SIG-M5 (cell line): ENCODE measurements at regions not wholly inside any gene's neighbourhood (a gene's known extent, or its start where the extent isn't known, plus 50 kb on each side); places are given as distances from the start of the nearest gene placed in this dataset.
"Not testable (repeated sequence)": the region's sequence is repeated elsewhere in the genome, so short reads cannot be mapped to it uniquely, and the experiment has no call there.

Source experiments
- DNase-seq: peaks from one replicate; lab custom pipeline; 2025; lab: John Stamatoyannopoulos, UW

DNA sequence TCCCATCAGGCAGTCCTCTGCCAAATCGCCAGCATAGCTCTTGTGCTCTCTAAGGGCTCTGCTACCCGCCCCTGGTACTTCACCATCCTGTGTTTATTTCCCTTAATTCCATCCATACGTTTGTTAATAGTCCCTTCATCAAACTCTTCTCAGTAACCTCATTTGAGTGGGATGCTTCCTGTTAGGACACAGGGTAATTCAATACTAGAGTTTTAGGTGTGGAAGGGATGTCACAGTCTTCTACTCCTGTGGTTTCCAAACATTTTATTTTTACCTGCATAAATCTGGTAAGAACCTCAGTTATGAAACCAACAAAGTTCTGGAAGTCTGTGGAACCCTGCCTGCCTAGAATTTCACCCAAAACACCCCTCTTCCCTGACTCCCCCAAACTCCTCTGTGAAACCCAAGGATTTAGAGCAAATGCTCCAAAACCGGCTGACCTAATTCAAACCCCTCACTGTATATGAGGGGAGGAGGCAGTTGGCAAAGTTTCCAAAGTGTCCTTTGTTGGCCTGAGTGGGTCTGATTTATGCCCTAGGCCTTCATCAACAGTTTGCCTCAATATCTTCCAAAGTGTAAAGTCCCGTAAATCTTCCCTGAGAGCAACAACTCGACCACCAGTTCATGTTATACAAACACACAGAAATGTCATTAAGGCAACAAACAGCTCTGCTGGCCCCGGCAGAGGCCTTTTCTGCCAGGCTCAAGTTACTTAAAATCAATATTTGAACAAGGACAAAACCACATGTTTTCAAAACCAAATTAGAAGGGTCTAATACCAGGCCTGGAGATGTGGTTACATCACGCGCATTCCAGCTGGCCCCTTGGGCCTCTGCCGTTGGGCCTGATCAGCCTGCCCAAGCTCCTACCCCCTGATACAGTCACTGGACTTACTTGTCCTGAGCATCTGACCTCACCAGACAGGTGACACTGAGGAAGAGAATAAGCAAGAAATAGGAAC, 82.4 kb upstream of the FGGY start:
- no peak for DNase-seq

DNA sequence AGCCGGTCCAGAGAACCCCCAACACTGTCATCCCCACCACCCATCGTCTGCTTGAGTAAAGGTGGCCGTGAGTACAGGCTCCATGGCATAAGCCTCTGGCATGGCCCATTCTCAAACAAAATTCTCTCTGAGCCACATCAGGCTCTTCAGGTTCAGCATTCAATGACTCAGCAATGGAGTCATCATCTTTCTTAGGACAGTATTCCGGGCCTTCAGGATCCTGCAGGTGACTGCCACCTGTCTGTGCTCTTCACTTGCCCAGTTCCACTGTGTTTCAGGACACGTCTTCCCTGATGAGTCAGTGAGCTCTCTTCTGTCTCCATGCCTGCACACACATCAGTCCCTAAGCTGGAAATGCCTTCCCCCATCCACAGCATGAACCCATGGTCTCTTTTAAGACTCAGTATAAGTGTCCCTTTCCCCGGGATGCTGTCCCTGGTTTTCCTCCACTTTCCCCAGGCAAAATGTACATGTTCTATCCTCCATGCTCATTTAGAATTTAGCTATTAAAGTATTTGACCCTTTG, 81.1 kb upstream of the FGGY start:
- no peak for DNase-seq

DNA sequence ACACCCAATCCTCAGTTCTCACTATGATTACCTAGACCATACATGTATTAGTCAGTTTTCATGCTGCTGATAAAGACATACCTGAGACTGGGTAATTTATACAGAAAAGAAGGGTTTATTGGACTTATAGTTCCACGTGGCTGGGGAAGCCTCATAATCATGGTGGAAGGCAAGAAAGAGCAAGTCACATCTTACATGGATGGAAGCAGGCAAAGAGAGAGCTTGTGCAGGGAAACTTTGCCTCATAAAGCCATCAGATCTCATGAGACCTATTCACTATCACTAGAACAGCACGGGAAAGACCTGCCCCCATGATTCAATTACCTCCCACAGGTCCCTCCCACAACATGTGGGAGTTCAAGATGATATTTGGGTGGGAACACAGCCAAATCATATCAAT, 79.5 kb upstream of the FGGY start:
- DNase-seq, result not testable (repeated sequence)

DNA sequence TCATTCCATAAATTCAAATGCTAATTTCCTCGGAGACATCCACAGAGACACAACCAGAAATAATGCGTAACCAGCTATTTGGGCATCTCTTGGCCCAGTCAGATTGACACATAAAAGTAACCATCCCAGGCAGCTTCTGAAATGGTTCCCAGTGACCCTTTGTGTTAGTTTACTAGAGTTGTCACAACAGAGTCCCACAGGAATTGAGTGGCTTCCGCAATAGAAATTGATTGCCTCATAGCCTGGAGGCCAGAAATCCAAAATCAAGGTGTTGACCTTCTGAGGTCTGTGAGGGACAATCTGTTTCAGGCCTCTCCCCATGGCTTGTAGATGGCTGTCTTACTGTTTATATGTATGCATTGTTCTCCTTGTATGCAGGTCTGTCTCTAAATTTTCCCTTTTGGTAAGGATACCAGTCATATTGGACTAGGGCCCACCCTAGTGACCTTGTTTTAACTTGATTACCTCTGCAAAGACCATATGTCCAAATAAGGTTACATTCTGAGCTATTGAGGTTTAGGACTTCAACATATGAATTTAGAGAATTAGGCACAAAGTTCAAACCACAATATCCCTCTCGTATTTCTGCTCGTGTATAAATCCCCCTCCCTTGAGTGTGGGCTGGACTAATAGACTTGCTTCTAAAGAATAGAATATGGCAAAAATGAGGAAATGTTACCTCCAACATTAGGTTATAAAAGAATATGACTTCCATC, 78.2 kb upstream of the FGGY start:
- no peak for DNase-seq

DNA sequence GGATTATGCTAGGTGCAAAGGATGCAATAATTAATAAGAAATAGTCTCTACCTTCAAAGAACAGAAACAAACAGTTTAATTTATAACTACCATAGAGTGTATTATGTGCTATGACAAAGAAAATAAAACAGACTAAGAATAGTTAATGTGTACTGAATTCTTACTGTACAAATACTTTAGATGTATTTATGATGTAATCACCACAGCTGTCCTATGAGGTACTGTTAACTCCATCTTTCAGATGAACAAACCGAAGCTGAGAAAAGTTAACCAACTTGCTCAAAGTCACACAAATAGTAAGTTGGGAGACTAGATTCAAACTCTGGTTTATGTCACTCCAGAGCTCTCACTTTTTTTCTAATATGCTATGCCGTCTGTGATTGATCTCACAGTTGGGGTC, 77.0 kb upstream of the FGGY start:
- DNase-seq, result no peak

DNA sequence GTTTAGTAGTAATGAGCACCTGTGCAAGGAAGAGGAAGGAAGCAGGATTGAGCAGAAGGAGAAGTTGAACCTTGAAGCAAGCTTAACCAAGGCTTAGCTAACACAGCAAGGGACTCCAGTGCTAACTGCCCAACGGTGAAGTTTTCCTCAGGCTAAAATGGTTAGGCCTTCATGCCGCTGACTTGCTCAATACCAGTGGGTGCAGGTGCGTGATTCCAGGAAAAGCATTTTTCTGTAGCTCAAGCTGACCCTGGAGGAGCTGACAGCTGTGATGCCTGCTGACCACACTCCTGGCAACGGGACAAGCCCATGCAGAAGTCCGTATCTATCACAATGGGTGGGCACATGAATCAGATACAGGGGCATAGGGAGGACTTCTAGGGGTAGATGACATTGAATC, 76.5 kb upstream of the FGGY start:
- no peak for DNase-seq

DNA sequence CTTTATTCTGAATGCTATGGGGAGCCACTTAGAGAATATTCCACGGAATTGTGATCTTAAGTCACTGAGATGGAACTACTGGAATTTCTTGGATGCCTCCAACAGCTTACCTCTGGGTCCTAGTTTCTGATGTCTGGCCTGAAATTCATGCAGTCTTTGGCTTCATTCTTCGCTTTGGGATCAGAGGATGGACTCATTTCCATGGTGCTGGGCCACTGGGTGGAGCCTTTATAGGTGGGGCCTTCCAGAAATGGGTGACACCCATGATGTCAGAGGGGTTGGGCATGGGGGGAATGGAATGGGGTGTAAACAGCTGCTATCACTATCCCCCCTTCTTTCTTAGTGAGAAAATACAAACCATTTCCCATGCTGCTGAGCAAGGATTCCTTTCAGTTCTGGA, 73.7 kb upstream of the FGGY start:
- no peak for DNase-seq

DNA sequence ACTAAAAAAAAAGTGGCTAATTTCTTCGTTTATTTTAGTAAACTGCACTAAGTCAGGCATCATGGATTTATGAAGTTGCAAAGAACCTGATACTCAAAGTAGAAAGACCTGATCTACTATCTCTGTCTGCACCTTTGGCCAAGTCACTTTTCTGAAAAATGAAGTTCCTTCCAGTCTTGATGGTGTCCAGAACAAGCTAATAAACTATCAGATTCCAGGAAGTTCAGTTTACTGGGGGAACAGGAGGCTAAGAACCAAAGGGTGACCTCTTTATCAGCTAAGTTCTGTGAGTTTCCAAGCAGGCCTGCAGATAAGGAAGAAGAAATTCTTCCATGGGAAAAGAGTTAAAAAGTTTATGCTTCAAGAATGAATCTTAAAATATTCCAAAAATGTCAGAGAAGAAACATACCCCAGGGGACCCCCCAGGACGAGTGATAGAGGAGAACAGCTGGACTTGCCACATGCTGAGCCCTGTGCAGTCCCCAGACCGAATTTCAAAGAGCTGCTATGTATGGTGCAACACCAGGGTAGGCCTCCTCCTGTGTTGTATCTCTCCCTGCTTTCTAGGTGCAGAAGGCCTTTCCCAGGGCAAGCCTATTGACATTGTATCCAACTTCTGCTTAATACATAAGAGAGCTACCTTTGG, 72.8 kb upstream of the FGGY start:
- DNase-seq, result no peak

DNA sequence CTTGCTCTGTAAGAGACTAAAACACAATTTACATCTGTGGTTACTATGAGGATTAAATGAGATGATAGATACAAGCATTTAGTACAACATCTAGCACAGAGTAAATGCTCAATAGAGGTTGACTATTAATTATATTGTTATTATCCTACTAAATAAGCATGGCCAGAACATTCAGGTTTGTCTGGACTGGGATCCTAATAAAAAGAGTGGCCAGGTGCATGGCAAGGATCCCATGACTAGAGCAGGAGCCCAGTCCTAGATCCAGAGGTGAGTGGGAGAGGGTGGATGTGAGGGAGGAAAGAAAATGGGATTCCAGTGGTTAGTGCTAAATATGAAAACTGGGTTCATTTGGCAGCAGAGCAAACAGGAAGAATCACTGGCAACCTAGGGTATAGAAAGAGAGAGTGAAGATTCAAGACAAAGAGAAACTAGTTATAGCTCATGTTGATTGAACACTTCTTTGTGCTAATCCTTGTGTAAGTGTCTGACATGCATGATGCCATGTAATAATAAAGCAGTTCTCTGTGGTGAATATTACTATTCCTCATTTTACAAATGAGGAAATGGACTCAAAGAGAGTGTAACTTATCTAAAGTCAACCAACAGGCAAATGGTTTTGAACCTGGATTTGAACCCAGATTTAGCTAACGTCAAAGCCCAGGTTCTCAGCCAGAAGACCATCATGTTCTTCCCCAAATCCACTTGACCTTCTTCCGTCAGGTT, 71.1 kb upstream of the FGGY start:
- DNase-seq, result no peak

DNA sequence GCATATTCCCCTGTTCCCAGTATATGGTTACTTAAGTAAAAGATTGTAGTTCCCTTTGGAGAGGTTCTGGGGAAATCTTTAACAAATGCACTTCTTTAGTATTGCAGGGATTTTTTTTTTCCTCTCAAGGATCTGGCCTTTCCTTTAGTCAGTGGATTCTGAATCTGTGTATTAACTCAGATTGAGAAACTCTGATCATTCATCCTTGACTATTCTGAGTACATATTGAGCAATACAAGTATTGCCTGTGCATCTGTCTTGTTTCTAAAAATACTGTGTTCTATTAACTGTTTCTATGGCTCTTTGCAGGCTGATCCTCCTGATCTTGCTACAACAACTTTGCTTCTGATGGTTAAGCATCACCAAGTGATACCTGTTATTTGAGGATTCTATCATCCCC, 67.8 kb upstream of the FGGY start:
- no peak for DNase-seq

DNA sequence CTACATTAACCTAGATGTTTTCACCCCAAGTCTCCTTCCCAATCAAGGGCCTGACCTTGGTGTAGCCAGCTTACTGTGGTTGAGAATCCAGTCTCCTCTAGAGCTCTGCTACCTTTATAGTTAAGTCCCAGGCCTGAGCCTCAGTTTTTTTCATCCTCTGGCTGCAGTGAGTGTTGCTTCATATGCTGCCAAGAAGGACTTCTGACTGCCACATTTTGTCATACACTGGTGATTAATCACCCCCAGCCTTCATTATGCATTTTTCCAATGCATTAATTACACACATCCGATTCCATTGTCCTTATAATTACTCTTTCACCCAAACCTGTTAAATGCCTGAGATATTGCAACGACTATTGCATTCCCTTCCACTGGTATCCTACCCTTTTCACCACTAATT, 66.3 kb upstream of the FGGY start:
- DNase-seq, result no peak

DNA sequence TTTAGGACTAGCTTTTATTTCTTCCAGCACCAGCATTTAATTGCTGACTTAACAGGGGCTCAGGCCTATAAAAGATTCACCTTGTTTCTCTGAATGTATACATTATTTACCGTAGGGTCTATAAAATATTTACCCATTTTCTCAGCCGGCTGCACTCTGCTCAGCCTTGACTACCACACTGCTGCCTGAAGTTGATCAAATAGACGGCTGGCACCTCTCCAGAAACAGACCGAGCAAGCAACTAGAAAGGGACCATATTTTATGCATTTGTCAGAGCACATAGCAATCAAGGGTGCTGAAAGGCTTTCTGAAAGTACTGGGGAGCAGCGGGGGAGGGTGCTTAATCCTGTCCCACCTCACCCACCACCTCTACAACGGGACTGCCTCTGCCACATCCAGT, 64.7 kb upstream of the FGGY start:
- DNase-seq, result no peak

DNA sequence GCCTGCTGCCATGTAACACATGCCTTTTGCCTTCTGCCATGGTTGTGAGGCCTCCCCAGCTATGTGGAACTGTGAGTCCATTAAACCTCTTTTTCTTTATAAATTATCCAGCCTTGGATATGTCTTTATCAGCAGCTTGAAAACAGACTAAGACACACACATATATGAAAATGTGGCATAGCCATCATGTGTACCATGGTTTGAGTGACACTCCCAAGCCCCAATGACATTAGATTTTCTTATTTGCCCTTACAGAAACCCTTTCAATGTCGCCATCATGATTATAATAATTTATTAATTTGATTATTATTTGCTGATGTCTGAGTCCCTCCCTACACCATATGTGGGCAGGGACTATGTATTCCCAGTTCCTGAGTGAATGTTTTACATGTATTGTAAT, 63.5 kb upstream of the FGGY start:
- DNase-seq, result no peak

DNA sequence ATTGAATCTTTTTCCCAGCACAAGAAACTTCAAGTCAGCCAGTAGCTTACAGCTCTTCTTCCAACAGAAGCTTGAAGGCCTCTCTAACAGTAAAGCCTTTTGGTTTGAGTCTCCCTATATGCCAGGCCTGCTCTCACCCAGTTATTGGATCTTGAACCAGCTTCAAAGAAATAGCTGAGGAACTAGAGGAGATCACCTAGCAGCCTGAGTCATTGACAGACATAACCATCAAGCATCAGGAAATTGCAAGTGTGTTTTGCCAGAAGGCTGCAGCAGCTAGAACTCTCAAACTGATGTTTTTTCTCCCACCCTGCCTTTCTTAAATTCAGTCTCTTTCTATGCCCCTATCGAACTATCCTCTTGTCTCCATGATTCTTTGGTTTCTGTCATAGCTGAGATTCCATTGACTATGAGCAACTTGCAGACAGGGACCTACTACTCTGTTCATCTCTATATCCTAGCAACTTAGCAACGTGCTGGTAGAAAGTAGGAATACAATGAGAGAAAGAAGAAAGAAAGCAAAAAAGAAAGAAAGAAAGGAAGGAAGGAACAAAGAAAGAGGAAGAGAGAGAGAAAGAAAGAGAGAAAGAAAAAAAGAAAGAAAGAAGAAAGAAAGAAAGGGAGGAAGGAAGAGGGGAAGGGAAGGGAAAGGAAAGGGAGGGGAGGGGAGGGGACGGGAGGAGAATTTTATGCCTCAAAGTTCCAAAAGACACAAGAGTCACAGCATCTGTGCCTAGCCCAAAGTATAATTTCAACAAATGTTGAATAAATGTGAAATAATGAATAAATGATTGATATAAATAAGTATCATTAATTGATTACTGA, 60.0 kb upstream of the FGGY start:
- DNase-seq, result no peak

DNA sequence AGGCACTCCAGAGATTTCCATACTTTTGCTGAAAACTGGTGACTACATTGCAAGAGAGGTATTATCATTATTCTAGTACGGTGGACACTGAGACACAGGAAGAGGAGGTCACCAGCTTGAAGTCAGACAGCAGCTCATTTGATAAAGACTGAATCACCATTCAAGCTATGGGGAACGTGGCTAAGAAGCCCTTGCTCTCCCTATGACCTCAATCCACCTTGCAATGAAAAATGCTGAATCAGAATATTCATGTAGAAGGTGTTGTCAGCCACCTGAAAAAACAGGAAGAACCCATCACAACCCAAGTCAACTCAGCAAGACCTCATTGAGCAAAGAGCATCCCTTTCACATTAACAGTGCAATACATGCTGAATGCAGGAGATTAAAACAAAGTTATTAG, 59.0 kb upstream of the FGGY start:
- no peak for DNase-seq

DNA sequence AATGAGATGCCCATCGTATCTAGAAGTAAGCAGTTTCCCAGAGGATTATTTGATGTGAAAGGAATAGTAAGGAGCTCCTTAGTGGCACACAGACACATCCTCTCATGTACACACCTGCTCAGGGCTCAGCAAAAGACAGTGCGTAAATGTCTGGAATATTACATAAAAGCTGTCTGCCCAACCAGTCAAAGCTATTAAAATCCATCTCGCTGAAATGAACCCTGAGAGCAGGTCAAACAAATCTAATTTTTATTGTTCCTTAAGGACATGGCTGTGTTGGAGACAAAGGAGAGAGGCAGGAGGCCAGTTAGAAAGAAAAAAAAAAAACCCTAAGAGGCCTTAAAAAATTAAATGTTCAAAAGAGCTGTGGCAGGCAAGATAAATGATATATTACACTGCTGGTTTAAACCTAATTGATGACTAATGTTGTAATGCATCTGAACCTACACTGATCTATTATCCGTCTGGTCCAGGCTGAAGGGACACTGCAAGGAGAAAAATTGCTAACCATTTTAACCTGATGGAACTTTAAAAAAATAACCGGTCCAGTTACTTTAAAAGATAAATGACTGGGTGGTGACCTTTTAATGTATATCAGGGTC, 58.5 kb upstream of the FGGY start:
- no peak for DNase-seq

DNA sequence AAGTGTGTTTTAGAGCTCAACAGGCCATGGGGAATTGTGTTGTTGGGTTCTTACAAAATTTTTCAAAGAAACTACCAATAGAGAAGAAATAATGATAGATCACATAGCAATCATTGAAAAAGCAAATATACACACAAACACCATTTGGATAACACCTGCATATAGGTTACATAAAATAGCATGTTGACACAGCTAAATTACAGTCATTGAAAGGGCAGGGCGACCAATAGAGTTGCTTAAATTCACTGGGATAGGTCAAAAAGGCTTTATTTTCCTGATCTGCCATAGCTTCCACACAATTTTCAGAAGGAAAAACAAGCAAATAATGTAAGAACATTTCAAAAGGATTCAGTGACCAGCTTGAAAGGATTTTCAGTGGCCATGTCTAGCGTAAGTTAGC, 57.9 kb upstream of the FGGY start:
- no peak for DNase-seq

DNA sequence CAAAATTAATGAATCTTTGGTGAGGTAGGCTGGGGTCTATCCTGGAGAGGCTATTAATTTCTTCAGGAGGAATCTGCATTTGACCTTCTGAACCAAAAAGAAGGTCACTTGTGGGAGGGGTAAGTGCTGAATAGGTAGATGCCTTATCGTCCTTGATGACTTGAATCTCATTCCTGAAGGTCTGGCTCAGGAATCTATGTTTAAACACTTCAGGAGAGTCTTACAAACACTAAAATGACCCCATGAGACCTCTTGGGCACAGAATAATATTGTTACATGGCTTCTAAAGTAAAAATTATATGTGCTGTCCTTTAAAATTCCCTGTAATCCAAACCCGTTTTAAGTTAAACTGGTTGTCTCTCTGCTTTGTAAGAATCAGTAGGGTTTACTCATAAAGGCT, 55.0 kb upstream of the FGGY start:
- DNase-seq, result no peak

DNA sequence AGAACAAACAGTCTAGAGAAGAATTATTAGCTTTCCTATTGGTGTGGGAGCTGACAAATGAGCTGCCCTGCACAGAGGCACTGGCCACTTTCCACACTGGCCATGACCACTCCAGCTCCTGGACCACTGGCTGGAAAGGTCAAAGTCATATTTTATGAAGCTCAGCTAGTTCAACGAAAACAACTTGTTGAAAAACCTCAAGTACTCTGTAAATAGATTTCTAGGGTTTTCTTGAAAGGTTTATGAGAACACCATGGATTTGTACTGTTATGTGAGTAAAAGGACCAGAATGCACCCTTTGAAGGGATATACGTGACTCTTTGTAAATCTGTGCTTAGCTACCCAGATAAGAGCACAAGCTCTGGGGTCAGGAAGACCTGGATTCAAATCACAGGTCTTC, 54.5 kb upstream of the FGGY start:
- no peak for DNase-seq

DNA sequence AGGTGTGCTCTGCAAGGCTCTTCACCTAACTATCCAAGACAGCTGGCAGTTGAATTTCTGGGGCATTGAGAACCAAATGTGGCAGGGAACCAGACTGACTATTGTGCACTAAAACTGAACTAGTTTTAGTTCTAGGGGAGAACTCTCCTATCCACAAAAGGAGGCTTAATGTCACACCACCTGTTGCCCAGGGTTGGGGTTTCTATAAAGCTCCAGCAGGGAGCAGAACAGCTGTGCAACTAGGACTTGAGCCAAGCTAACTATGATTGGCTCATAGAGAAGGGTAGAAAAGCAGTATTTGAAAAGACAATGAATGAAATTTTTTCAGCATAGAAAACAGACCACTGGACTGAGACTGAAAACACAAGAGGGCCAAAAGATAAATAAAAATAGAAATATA, 53.3 kb upstream of the FGGY start:
- no peak for DNase-seq

DNA sequence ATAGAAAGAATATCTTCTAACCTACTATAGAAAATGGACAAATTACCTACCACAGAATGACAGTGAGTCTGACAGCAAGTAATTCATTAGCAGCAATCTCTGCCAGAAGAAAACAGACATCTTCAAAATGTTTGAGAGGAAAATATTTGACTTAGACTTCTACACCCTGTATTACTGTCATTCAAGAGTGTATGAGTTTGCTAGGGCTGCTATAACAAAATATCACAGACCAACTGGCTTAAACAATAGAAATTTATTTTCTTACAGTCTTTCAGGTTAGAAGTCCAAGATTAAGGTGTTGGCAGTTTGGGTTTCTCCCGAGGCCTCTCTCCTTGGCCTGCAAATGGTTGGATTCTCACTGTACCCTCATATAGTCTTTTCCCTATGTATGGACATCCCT, 52.9 kb upstream of the FGGY start:
- DNase-seq, result no peak
